ENCODE measurements at regions not wholly inside any gene's neighbourhood (a gene's known extent, or its start where the extent isn't known, plus 50 kb on each side); places are given as distances from the start of the nearest gene placed in this dataset.

DNA sequence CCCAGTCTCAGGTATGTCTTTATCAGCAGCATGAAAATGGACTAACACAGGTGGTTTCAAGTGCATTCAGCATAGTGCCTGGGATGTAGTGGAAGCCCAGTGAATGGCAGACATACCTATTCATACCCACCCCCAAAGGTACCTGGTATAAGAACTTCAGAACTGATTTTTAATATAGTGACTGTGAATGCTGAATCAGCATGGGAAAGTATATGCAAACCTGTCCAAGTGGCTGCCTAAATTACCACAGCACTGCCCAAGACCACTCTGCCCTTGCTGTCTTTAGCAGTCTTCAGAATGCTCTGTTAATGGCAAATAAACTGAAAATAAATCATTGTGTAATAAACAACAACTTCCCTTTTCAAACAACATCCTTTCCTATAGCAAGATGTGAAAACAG lies 312.1 kb downstream of the GPAM start:
- Mint-ChIP-seq H3K4me3 (no peak overlapping the region), H3K36me3 (ENCODE audit: low read depth) (no peaks in the 10 kb centered on the region), H3K9me3 (no peaks in the 10 kb centered on the region), H3K4me1 (ENCODE audit: low read depth) (no peaks in the 10 kb centered on the region), H3K27me3 (no peaks in the 10 kb centered on the region), H3K27ac (no peak overlapping the region)
- no peak for DNase-seq

- no peak for DNase-seq
- Mint-ChIP-seq H3K27ac (no peak overlapping the region), H3K36me3 (ENCODE audit: low read depth) (no peaks in the 10 kb centered on the region), H3K4me3 (no peak overlapping the region), H3K27me3 (no peaks in the 10 kb centered on the region), H3K4me1 (ENCODE audit: low read depth) (no peaks in the 10 kb centered on the region), H3K9me3 (no peaks in the 10 kb centered on the region)
Observed at GRCh38 chr10:111872591-111872990, 311.0 kb downstream of the GPAM start.

DNA sequence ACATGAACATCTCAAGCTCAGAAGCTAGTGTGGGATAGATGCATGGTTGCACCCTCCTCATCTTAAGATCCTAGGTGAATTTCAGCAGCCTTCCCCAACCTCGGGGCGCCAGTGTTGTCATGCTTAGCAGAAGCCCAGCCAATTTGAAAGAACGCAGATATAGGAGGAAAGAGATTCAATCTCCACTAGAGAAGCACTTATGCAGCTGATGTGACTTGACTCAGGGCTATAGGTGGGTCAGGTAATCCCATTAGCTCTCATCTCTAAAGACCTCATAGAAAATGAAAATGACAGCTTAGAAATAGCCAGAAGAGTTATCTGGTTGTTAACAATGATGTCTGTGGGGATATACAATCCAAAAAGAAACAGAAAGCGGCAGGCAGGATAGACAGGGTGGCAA lies 310.5 kb downstream of the GPAM start:
- no peak for DNase-seq
- no peaks in the 10 kb centered on the region for H3K36me3 Mint-ChIP-seq (ENCODE audit: low read depth)
- H3K9me3 Mint-ChIP-seq = peaks cover 2% of the 10 kb centered on the region
- no peaks in the 10 kb centered on the region for H3K27me3 Mint-ChIP-seq
- H3K4me1 Mint-ChIP-seq (ENCODE audit: low read depth) = no peaks in the 10 kb centered on the region
- no peak overlapping the region for H3K4me3 Mint-ChIP-seq
- H3K27ac Mint-ChIP-seq = no peak overlapping the region

- no peak overlapping the region for H3K27ac Mint-ChIP-seq
- no peak overlapping the region for H3K4me3 Mint-ChIP-seq
- H3K4me1 Mint-ChIP-seq (ENCODE audit: low read depth) = no peaks in the 10 kb centered on the region
- DNase-seq = no peak
- no peaks in the 10 kb centered on the region for H3K27me3 Mint-ChIP-seq
- no peaks in the 10 kb centered on the region for H3K36me3 Mint-ChIP-seq (ENCODE audit: low read depth)
- H3K9me3 Mint-ChIP-seq = peaks cover 2% of the 10 kb centered on the region
Observed at GRCh38 chr10:111873621-111874135, 309.9 kb downstream of the GPAM start.

DNA sequence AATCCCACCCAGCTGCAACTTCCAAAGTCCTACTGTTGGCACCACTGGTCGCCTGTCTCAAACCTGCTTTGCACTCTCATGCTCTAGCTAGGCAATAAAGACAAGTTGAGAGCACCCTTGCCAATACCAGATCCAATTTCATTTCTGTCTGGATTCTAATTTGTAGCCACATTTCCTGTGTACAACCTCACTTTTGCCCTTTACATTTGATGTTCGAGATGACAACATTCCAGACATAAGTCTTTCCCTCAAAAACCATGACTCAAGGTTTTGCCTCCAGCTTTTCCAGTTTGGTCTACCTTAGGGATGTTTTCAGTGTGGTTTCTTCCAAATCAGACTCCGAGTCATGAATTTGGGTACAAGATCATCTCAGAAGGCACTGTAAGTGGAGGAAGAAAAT lies 309.0 kb downstream of the GPAM start:
- Mint-ChIP-seq H3K4me1 (ENCODE audit: low read depth) (no peaks in the 10 kb centered on the region), H3K36me3 (ENCODE audit: low read depth) (no peaks in the 10 kb centered on the region), H3K27me3 (no peaks in the 10 kb centered on the region), H3K9me3 (peaks cover 2% of the 10 kb centered on the region), H3K27ac (no peak overlapping the region), H3K4me3 (no peak overlapping the region)
- no peak for DNase-seq

GRCh38 chr10:111875725-111876124 lies 307.8 kb downstream of the GPAM start:
- no peaks in the 10 kb centered on the region for H3K36me3 Mint-ChIP-seq (ENCODE audit: low read depth)
- H3K27me3 Mint-ChIP-seq = no peaks in the 10 kb centered on the region
- no peak overlapping the region for H3K4me3 Mint-ChIP-seq
- H3K4me1 Mint-ChIP-seq (ENCODE audit: low read depth) = no peaks in the 10 kb centered on the region
- no peak overlapping the region for H3K27ac Mint-ChIP-seq
- DNase-seq = no peak
- peaks cover 2% of the 10 kb centered on the region for H3K9me3 Mint-ChIP-seq

- no peak overlapping the region for H3K4me3 Mint-ChIP-seq
- H3K27me3 Mint-ChIP-seq = no peaks in the 10 kb centered on the region
- no peak overlapping the region for H3K27ac Mint-ChIP-seq
- no peak for DNase-seq
- H3K4me1 Mint-ChIP-seq (ENCODE audit: low read depth) = no peaks in the 10 kb centered on the region
- no peaks in the 10 kb centered on the region for H3K36me3 Mint-ChIP-seq (ENCODE audit: low read depth)
- peaks cover 2% of the 10 kb centered on the region for H3K9me3 Mint-ChIP-seq
Observed at GRCh38 chr10:111877258-111877657, 306.3 kb downstream of the GPAM start.

DNA sequence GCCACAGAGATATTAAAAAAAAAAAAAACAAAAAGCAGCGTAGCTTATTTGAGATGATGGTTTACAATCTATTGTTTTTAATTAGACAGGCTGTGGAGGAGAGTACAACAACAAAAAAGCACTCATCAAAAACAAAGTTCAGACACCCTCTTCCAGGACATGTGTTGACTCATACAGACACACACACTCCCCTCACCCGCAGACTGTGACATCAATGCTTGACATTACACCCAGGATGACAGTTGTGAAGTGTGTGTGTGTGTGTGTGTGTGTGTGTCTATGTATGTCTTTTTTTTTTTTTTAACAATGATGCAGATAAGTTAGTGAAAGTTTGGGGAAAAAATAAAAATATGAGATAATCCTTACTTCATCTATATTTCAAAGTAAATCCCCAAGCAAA lies 303.6 kb downstream of the GPAM start:
- Mint-ChIP-seq H3K9me3 (peaks cover 2% of the 10 kb centered on the region), H3K36me3 (ENCODE audit: low read depth) (no peaks in the 10 kb centered on the region), H3K27ac (no peak overlapping the region), H3K4me3 (no peak overlapping the region), H3K4me1 (ENCODE audit: low read depth) (no peaks in the 10 kb centered on the region), H3K27me3 (no peaks in the 10 kb centered on the region)
- DNase-seq = no peak

DNA sequence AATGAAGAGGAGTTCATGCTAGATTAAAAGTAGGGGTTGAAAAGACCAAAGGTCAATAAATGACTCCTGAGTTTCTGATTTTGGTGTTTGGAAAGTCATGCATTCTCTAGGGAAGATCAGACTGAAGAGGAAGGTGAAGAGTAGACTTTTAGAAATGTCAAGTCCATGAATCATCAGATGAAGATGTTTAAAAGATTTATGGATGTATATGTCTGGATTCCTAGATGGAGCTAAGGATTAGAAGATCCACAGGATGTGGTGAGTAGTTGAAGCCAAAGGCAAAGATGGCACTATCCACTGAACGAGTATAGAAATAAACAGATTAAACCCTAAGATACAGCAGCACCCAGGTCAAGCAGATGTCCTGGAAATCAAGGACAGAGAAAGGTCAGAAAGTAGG lies 298.5 kb downstream of the GPAM start:
- H3K9me3 Mint-ChIP-seq = peaks cover 2% of the 10 kb centered on the region
- no peaks in the 10 kb centered on the region for H3K4me1 Mint-ChIP-seq (ENCODE audit: low read depth)
- no peaks in the 10 kb centered on the region for H3K36me3 Mint-ChIP-seq (ENCODE audit: low read depth)
- H3K27ac Mint-ChIP-seq = no peak overlapping the region
- H3K27me3 Mint-ChIP-seq = no peaks in the 10 kb centered on the region
- no peak overlapping the region for H3K4me3 Mint-ChIP-seq
- no peak for DNase-seq

- DNase-seq = no peak
- H3K4me1 Mint-ChIP-seq (ENCODE audit: low read depth) = no peaks in the 10 kb centered on the region
- H3K36me3 Mint-ChIP-seq (ENCODE audit: low read depth) = no peaks in the 10 kb centered on the region
- H3K4me3 Mint-ChIP-seq = no peak overlapping the region
- no peaks in the 10 kb centered on the region for H3K27me3 Mint-ChIP-seq
- peaks cover 2% of the 10 kb centered on the region for H3K9me3 Mint-ChIP-seq
- H3K27ac Mint-ChIP-seq = no peak overlapping the region
Observed at GRCh38 chr10:111885919-111886318, 297.6 kb downstream of the GPAM start.

GRCh38 chr10:111887266-111887665 lies 296.3 kb downstream of the GPAM start:
- Mint-ChIP-seq H3K27ac (no peak overlapping the region), H3K4me1 (ENCODE audit: low read depth) (no peaks in the 10 kb centered on the region), H3K36me3 (ENCODE audit: low read depth) (no peaks in the 10 kb centered on the region), H3K9me3 (peaks cover 2% of the 10 kb centered on the region), H3K27me3 (no peaks in the 10 kb centered on the region), H3K4me3 (no peak overlapping the region)
- no peak for DNase-seq

- no peaks in the 10 kb centered on the region for H3K27me3 Mint-ChIP-seq
- no peaks in the 10 kb centered on the region for H3K36me3 Mint-ChIP-seq (ENCODE audit: low read depth)
- no peak for DNase-seq
Observed at GRCh38 chr10:111890046-111890445, 293.5 kb downstream of the GPAM start.

DNA sequence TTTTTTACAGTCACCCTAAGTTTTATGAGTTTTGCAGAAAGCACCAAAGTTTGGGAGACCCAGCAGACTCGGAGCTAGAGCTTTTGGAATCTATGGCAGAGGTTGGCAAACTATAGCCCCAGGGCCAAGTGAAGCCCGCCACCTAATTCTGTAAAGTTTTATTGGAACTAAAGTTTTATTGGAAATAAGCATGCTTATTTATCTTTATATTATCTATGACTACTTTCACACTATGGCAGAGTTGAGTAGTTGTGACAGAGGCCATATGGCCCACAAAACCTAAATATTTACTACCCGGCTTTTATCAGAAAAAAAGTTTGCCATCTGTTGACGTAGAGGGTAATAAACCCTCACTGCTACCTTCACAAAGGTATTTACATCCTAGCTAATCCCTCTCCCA lies 267.6 kb downstream of the GPAM start:
- Mint-ChIP-seq H3K4me1 (ENCODE audit: low read depth) (no peaks in the 10 kb centered on the region), H3K4me3 (no peak overlapping the region), H3K27me3 (peaks cover 12% of the 10 kb centered on the region), H3K9me3 (no peaks in the 10 kb centered on the region), H3K27ac (no peak overlapping the region), H3K36me3 (ENCODE audit: low read depth) (no peaks in the 10 kb centered on the region)
- no peak for DNase-seq

More at GRCh38 chr10:111890046-111890445, 293.5 kb downstream of the GPAM start:
- Mint-ChIP-seq H3K27ac (no peak overlapping the region), H3K9me3 (peaks cover 2% of the 10 kb centered on the region), H3K4me1 (ENCODE audit: low read depth) (no peaks in the 10 kb centered on the region), H3K4me3 (no peak overlapping the region)

GRCh38 chr10:111921821-111922220 lies 261.7 kb downstream of the GPAM start:
- H3K9me3 Mint-ChIP-seq = no peaks in the 10 kb centered on the region
- no peaks in the 10 kb centered on the region for H3K4me1 Mint-ChIP-seq (ENCODE audit: low read depth)
- no peak for DNase-seq
- H3K4me3 Mint-ChIP-seq = no peak overlapping the region
- H3K27me3 Mint-ChIP-seq = peaks cover 5% of the 10 kb centered on the region
- H3K27ac Mint-ChIP-seq = no peak overlapping the region
- no peaks in the 10 kb centered on the region for H3K36me3 Mint-ChIP-seq (ENCODE audit: low read depth)

DNA sequence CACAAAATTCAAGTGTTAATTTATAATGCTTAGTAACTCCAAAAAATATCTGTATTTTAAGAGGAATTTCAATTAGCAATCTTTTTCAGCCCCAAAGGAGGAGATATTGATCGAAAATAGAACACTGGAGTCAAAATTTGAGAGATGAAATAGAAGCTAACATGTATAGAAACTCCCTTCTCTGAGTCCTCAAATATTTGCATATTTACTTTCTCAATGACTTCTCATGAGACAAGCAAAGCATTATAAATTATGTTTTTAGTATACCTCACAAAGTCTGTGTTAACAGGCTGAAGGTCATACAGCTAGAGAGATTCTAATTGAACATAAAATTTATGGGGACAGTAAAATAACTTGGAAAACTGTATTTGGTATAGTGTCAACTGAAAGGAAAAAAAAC lies 260.5 kb downstream of the GPAM start:
- Mint-ChIP-seq H3K27me3 (no peaks in the 10 kb centered on the region), H3K4me3 (no peak overlapping the region), H3K4me1 (ENCODE audit: low read depth) (no peaks in the 10 kb centered on the region), H3K36me3 (ENCODE audit: low read depth) (no peaks in the 10 kb centered on the region), H3K9me3 (no peaks in the 10 kb centered on the region), H3K27ac (no peak overlapping the region)
- no peak for DNase-seq

DNA sequence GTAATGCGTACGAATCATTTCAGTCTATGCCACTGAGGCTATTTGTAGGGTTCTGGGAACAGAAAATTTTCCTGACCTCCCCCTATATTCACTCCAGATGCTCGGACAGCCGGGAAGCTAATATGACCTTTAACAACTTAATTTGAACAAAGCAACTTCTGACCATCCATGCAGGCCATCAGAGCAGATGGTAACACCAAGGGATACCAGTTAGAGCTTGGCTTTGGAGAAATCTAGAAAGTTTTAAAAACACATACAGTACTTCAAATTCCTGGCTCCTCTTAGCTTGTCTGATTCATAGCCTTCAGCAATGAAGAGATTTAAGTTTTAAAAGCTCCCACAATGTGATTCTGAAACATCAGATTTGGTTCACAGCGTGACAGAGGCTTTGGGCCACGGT lies 257.3 kb downstream of the GPAM start:
- Mint-ChIP-seq H3K4me1 (ENCODE audit: low read depth) (no peaks in the 10 kb centered on the region), H3K27me3 (no peaks in the 10 kb centered on the region), H3K9me3 (no peaks in the 10 kb centered on the region), H3K27ac (no peak overlapping the region), H3K36me3 (ENCODE audit: low read depth) (no peaks in the 10 kb centered on the region), H3K4me3 (no peak overlapping the region)
- DNase-seq = no peak

All from activated T-cell treated with anti-CD3 and anti-CD28 coated beads, Interleukin-2, amount 50 U/mL, for 24 hours (primary cell).